ENCODE measurements at regions not wholly inside any gene's neighbourhood (a gene's known extent, or its start where the extent isn't known, plus 50 kb on each side); places are given as distances from the start of the nearest gene placed in this dataset.

- no peak overlapping the region for H2BK15ac ChIP-seq (ENCODE audit: low read depth, low read length)
- H4K5ac ChIP-seq (ENCODE audit: low read depth, low read length): no peak overlapping the region
- H2BK120ac ChIP-seq (ENCODE audit: low read depth, low read length): no peak overlapping the region
- H3K9me3 ChIP-seq (ENCODE audit: control insufficient read depth, insufficient read depth, low read length): peaks cover 20% of the 10 kb centered on the region
- no peak overlapping the region for H2BK20ac ChIP-seq (ENCODE audit: low read depth, low read length)
- H3K14ac ChIP-seq (replicated peaks; ENCODE audit: low read depth, low read length): no peak overlapping the region
- no peaks in the 10 kb centered on the region for H3K36me3 ChIP-seq (ENCODE audit: control insufficient read depth, insufficient read depth, low read length)
- no peak overlapping the region for H3K4me2 ChIP-seq (ENCODE audit: low read depth, low read length)
- H3K9me1 ChIP-seq (ENCODE audit: insufficient read depth, low read length): no peaks in the 10 kb centered on the region
- no peak overlapping the region for H3K23ac ChIP-seq (ENCODE audit: low read depth, low read length)
- no peak overlapping the region for H2AFZ ChIP-seq (replicated peaks; ENCODE audit: low read length, poor library complexity)
- H3K27ac ChIP-seq (ENCODE audit: insufficient read depth, low read length): no peak overlapping the region
- dilution Hi-C loops (cut with HindIII; ENCODE audit: low sequenced_read_pairs, unreplicated experiment): no loop called here
- no TSS peak for BruUV-seq (replicated peaks)
- H3K4ac ChIP-seq (ENCODE audit: low read depth, low read length): no peak overlapping the region
- no peak overlapping the region for H4K91ac ChIP-seq (ENCODE audit: insufficient read depth, low read depth, low read length)
- no peak overlapping the region for H2AK9ac ChIP-seq (replicated peaks; ENCODE audit: low read depth, low read length, poor library complexity)
- no peak overlapping the region for H2AK5ac ChIP-seq (ENCODE audit: low read depth, low read length)
- ChIA-PET CTCF (no interaction called here), POLR2A (ENCODE audit: unreplicated experiment) (no interaction called here)
- no peak overlapping the region for H3K18ac ChIP-seq (ENCODE audit: low read depth, low read length)
- in situ Hi-C loops (cut with MboI; ENCODE audit: low sequenced_read_pairs): no loop called here
- H3K79me1 ChIP-seq (ENCODE audit: low read depth in 1 of 2, low read length in 2 of 2): no peaks in the 10 kb centered on the region
- no peak overlapping the region for H3K9ac ChIP-seq (ENCODE audit: low read depth, low read length)
- no peak overlapping the region for H2BK5ac ChIP-seq (ENCODE audit: low read depth, low read length, poor library complexity, severe bottlenecking)
- H3K27me3 ChIP-seq (ENCODE audit: control insufficient read depth, insufficient read depth, low read length): no peaks in the 10 kb centered on the region
- no peak for DNase-seq
- 20% methylated on average over 2 of the region's 15 CpGs; no CpG with 5 or more reads in 1 of the 2 experiments for WGBS, 2 experiments (ENCODE audit: extremely low coverage in 2 of 2, insufficient read length in 1 of 2)
- no peak overlapping the region for H3K56ac ChIP-seq (ENCODE audit: extremely low read depth, insufficient read depth, low read length)
- no peak overlapping the region for H3K4me3 ChIP-seq (ENCODE audit: insufficient read depth, low read depth, low read length)
- intact Hi-C loops (cut with micrococcal nuclease): no loop called here
- no peaks in the 10 kb centered on the region for H4K20me1 ChIP-seq (ENCODE audit: insufficient read depth, low read length)
- ATAC-seq (ENCODE audit: low read depth): no peak
- no peak for TF ChIP-seq USF2 (IDR thresholded peaks at IDR 0.05; ENCODE audit: low read depth, low read length)
- TF ChIP-seq MAZ (IDR thresholded peaks at IDR 0.05; ENCODE audit: borderline replicate concordance, low read depth, low read length): no peak
- TF ChIP-seq CTCF (conservative IDR thresholded peaks at IDR 0.05; ENCODE audit: low read depth, low read length): no peak
- TF ChIP-seq CHD1 (IDR thresholded peaks at IDR 0.05; ENCODE audit: low read depth, low read length): no peak
- TF ChIP-seq SMC3 (IDR thresholded peaks at IDR 0.05; ENCODE audit: low read depth, low read length): no peak
- no peaks in the 10 kb centered on the region for H3K4me1 ChIP-seq (ENCODE audit: control insufficient read depth, insufficient read depth, low read length)
- H4K8ac ChIP-seq (ENCODE audit: low read depth in 2 of 2, low read length in 2 of 2): no peak overlapping the region
Measured at GRCh38 chr12:131551675-131552491, 159.0 kb upstream of the SFSWAP start.

All from IMR-90 (cell line).